ENCODE measurements at regions not wholly inside any gene's neighbourhood (a gene's known extent, or its start where the extent isn't known, plus 50 kb on each side); places are given as distances from the start of the nearest gene placed in this dataset.

- H4K8ac ChIP-seq (ENCODE audit: extremely low read depth, insufficient read depth, low read length), result no peak overlapping the region
- no peak for FAIRE-seq
- no peak overlapping the region for H3K4me3 ChIP-seq (ENCODE audit: extremely low read depth in 1 of 4, insufficient read depth in 2 of 4, low read depth in 3 of 4, low read length in 4 of 4)
- no peaks in the 10 kb centered on the region for H3K9me3 ChIP-seq (ENCODE audit: insufficient read depth in 2 of 2, low read depth in 1 of 2, low read length in 1 of 2)
- H3K18ac ChIP-seq (ENCODE audit: extremely low read depth, low read length), result no peak overlapping the region
- H3K56ac ChIP-seq (replicated peaks; ENCODE audit: insufficient read length, low read depth, low read length), result no peak overlapping the region
- H3K4me2 ChIP-seq (ENCODE audit: insufficient read depth in 1 of 2, low read depth in 2 of 2, low read length in 2 of 2), result no peak overlapping the region
- peaks cover 15 to 46% (median 35%) of the 10 kb centered on the region in 4 experiments for H3K27me3 ChIP-seq (replicated peaks in 1 of 4; ENCODE audit: control insufficient read depth in 3 of 4, extremely low read depth in 1 of 4, insufficient read depth in 3 of 4, low read length in 3 of 4)
- H2BK12ac ChIP-seq (ENCODE audit: low read depth, low read length), result no peak overlapping the region
- no peak overlapping the region for H2AK5ac ChIP-seq (ENCODE audit: low read depth, low read length)
- no peak overlapping the region for H3K14ac ChIP-seq (ENCODE audit: insufficient read length)
- CTCF ChIA-PET (ENCODE audit: partially characterized antibody), result no interaction called here
- H2BK20ac ChIP-seq (ENCODE audit: low read length), result no peak overlapping the region
- POLR2A ChIA-PET (ENCODE audit: partially characterized antibody), result no interaction called here
- H3K36me3 ChIP-seq (ENCODE audit: control insufficient read depth in 2 of 4, insufficient read depth in 4 of 4, low read length in 3 of 4), result peaks cover 0 to 4% (median 0%) of the 10 kb centered on the region in 4 experiments; a peak in 1 of 8 replicates
- no peak overlapping the region for H4K5ac ChIP-seq (ENCODE audit: insufficient read length, low read depth, low read length)
- no peak for DNase-seq (ENCODE audit: low read depth in 1 of 2, low spot score in 2 of 2)
- H4K91ac ChIP-seq (replicated peaks; ENCODE audit: insufficient read length, low read length), result no peak overlapping the region
- H2AFZ ChIP-seq (ENCODE audit: low read length), result no peak overlapping the region
- H4K20me1 ChIP-seq (replicated peaks in 1 of 2; ENCODE audit: control insufficient read depth in 1 of 2, insufficient read depth in 2 of 2, low read length in 2 of 2), result peaks cover 10 to 12% of the 10 kb centered on the region in 2 experiments
- no peak overlapping the region for H3K27ac ChIP-seq (ENCODE audit: low read depth, low read length)
- no peak overlapping the region for H3K9ac ChIP-seq (replicated peaks in 1 of 4; ENCODE audit: extremely low read depth in 1 of 4, low read depth in 3 of 4, low read length in 3 of 4)
- no peaks in the 10 kb centered on the region for H3K23me2 ChIP-seq (ENCODE audit: low read depth, low read length)
- WGBS, 2 experiments (ENCODE audit: extremely low coverage in 1 of 2, insufficient coverage in 1 of 2, insufficient read length in 1 of 2, insufficient replicate concordance in 2 of 2, low coverage in 1 of 2, low lambda C conversion rate in 2 of 2, missing lambda C conversion rate in 1 of 2), result 83% methylated on average over 2 of the region's 2 CpGs; no CpG with 5 or more reads in 1 of the 2 experiments
- H3K79me2 ChIP-seq (ENCODE audit: control insufficient read depth in 1 of 2, insufficient read depth in 2 of 2, low read length in 2 of 2), result no peaks in the 10 kb centered on the region
- H2BK5ac ChIP-seq (ENCODE audit: low read depth, low read length), result no peak overlapping the region
- H2BK15ac ChIP-seq (ENCODE audit: low read length), result no peak overlapping the region
- no peaks in the 10 kb centered on the region for H3K79me1 ChIP-seq (ENCODE audit: low read depth, low read length)
- H3K23ac ChIP-seq (ENCODE audit: insufficient read length), result no peak overlapping the region
- H3K4me1 ChIP-seq (replicated peaks in 1 of 4; ENCODE audit: control insufficient read depth in 3 of 4, insufficient read depth in 4 of 4, low read length in 3 of 4), result peaks cover 0 to 5% (median under 1%) of the 10 kb centered on the region in 4 experiments; a peak in 5 of 7 replicates
- H2BK120ac ChIP-seq (replicated peaks; ENCODE audit: low read depth, low read length), result no peak overlapping the region
- H3K4ac ChIP-seq (replicated peaks; ENCODE audit: insufficient read length, low read depth, low read length), result no peak overlapping the region
- TF ChIP-seq HDAC6 (IDR thresholded peaks at IDR 0.05; ENCODE audit: low read depth, low read length), result no peak
- TF ChIP-seq TAF7 (optimal IDR thresholded peaks at IDR 0.05; ENCODE audit: borderline replicate concordance, low read depth, low read length), result no peak
- TF ChIP-seq SP4 (IDR thresholded peaks at IDR 0.05; ENCODE audit: low read length), result no peak
- no peak for TF ChIP-seq EP300 (IDR thresholded peaks at IDR 0.05; ENCODE audit: borderline replicate concordance in 1 of 2, low read depth in 2 of 2, low read length in 2 of 2)
- no peak for TF ChIP-seq POLR2A (IDR thresholded peaks at IDR 0.05; ENCODE audit: control extremely low read depth in 1 of 2, low read depth in 2 of 2, low read length in 2 of 2)
- no peak for TF ChIP-seq CBX5 (IDR thresholded peaks at IDR 0.05; ENCODE audit: low read depth, low read length)
Measured at GRCh38 chr4:56212774-56213173, 174.5 kb downstream of the AASDH start.
